Keratinocyte (primary cell): ENCODE measurements at regions not wholly inside any gene's neighbourhood (a gene's known extent, or its start where the extent isn't known, plus 50 kb on each side); places are given as distances from the start of the nearest gene placed in this dataset.

ENCODE experiments used
- DNase-seq: peaks from one replicate; pipeline ENCODE4 v3.0.0-alpha.2; 2011; ENCODE audit warnings: low read depth, missing footprints, low spot score
- FAIRE-seq: peaks from 2 replicates; lab custom pipeline; 2011; peaks lifted over from hg19 to GRCh38; lab: Jason Lieb, UNC
- H2AFZ ChIP-seq: 2 replicates; pipeline ENCODE4 v1.6.0; 2012; ENCODE audit warnings: low read length, control low read depth, inconsistent platforms; ENCODE audit not compliant: control insufficient read depth
- H3K27ac ChIP-seq: 2 replicates; pipeline ENCODE4 v1.5.1; 2011; ENCODE audit warnings: low read length; ENCODE audit not compliant: control insufficient read depth, insufficient read depth
- H3K27me3 ChIP-seq: 3 replicates; pipeline ENCODE4 v1.6.0; 2011; ENCODE audit warnings: low read length; ENCODE audit not compliant: control insufficient read depth, insufficient read depth; ENCODE audit errors: extremely low read depth
- H3K36me3 ChIP-seq, 2 experiments: 2 replicates in 1 of 2; 3 replicates in 1 of 2; pipeline ENCODE4 v1.5.1; 2011; ENCODE audit warnings: low read length in 2 of 2, mild to moderate bottlenecking in 1 of 2; ENCODE audit not compliant: control insufficient read depth in 2 of 2, insufficient read depth in 2 of 2; ENCODE audit errors: extremely low read depth in 1 of 2
- H3K4me1 ChIP-seq: 3 replicates; pipeline ENCODE4 v1.5.1; 2011; ENCODE audit warnings: low read length; ENCODE audit not compliant: control insufficient read depth, insufficient read depth; ENCODE audit errors: extremely low read depth
- H3K4me2 ChIP-seq: 3 replicates; pipeline ENCODE4 v1.6.0; 2011; ENCODE audit warnings: low read depth, low read length; ENCODE audit not compliant: control insufficient read depth, insufficient read depth; ENCODE audit errors: extremely low read depth
- H3K4me3 ChIP-seq, 3 experiments: fragments of 200-600 bp in 1 of 3; sonication (generic) in 1 of 3; 2 replicates in 2 of 3; 3 replicates in 1 of 3; pipeline ENCODE4 v1.5.1; 2011 to 2016; ENCODE audit warnings: low read length in 3 of 3, mild to moderate bottlenecking in 3 of 3, control low read depth in 2 of 3, inconsistent platforms in 1 of 3, low read depth in 1 of 3, mixed read lengths in 1 of 3, mixed run types in 1 of 3, moderate library complexity in 1 of 3; ENCODE audit not compliant: control insufficient read depth in 2 of 3, insufficient read depth in 2 of 3; ENCODE audit errors: extremely low read depth in 1 of 3
- H3K79me2 ChIP-seq: 2 replicates; pipeline ENCODE4 v1.6.0; 2012; ENCODE audit warnings: low read length; ENCODE audit not compliant: control insufficient read depth, insufficient read depth
- H3K9ac ChIP-seq: 3 replicates; pipeline ENCODE4 v1.6.0; 2011; ENCODE audit warnings: low read length; ENCODE audit not compliant: control insufficient read depth, insufficient read depth; ENCODE audit errors: extremely low read depth
- H3K9me1 ChIP-seq: 3 replicates; pipeline ENCODE4 v1.6.0; 2011; ENCODE audit warnings: low read length; ENCODE audit not compliant: control insufficient read depth, insufficient read depth; ENCODE audit errors: extremely low read depth
- H3K9me3 ChIP-seq: 2 replicates; pipeline ENCODE4 v1.5.1; 2012; ENCODE audit warnings: low read depth, low read length; ENCODE audit not compliant: control insufficient read depth
- H4K20me1 ChIP-seq: 3 replicates; pipeline ENCODE4 v1.6.0; 2011; ENCODE audit warnings: low read length; ENCODE audit not compliant: control insufficient read depth, insufficient read depth; ENCODE audit errors: extremely low read depth
- CTCF ChIP-seq, 3 experiments: IDR thresholded peaks in 1 of 3; conservative IDR thresholded peaks in 1 of 3; optimal IDR thresholded peaks in 1 of 3; 2 replicates in 2 of 3; 3 replicates in 1 of 3; pipeline versions ENCODE3 to v1.5.1; 2011; ENCODE audit warnings: low read length in 3 of 3, mild to moderate bottlenecking in 3 of 3, moderate library complexity in 2 of 3, control low read depth in 1 of 3, inconsistent platforms in 1 of 3; ENCODE audit not compliant: insufficient read depth in 2 of 3; ENCODE audit errors: extremely low read depth in 1 of 3
- EZH2 ChIP-seq: IDR thresholded peaks from one replicate; pipeline ENCODE4 v1.6.1; 2012; ENCODE audit warnings: inconsistent platforms, mild to moderate bottlenecking, low read length, moderate library complexity
- dilution Hi-C: fragments of 300-500 bp; cut with MboI; formaldehyde crosslinking; loops from one replicate; pipeline ENCODE4 v1.7.0; 2020; ENCODE audit warnings: low sequenced_read_pairs; ENCODE audit not compliant: extremely low pct_ligation_motif_present

GRCh38 chr10:24120646-24121045 is 88.3 kb upstream of the KIAA1217 start:
- no peak for TF ChIP-seq CTCF (optimal IDR thresholded peaks at IDR 0.05 in 1 of 3, IDR thresholded peaks at IDR 0.05 in 1 of 3, conservative IDR thresholded peaks at IDR 0.05 in 1 of 3; ENCODE audit: extremely low read depth in 1 of 3, insufficient read depth in 2 of 3, low read length in 3 of 3)
- no peak for TF ChIP-seq EZH2
- H3K9me3 ChIP-seq = no peaks in the 10 kb centered on the region
- H3K27me3 ChIP-seq = no peaks in the 10 kb centered on the region
- DNase-seq (no peak), FAIRE-seq (no peak)
- H4K20me1 ChIP-seq = no peaks in the 10 kb centered on the region
- H3K4me3 ChIP-seq = no peak overlapping the region
- H3K9me1 ChIP-seq = no peaks in the 10 kb centered on the region
- H3K27ac ChIP-seq = no peak overlapping the region
- H3K4me2 ChIP-seq = no peak overlapping the region
- H3K4me1 ChIP-seq = no peaks in the 10 kb centered on the region
- H2AFZ ChIP-seq = no peak overlapping the region
- dilution Hi-C loops = no loop called here
- H3K9ac ChIP-seq = no peak overlapping the region
- no peaks in the 10 kb centered on the region for H3K79me2 ChIP-seq
- no peaks in the 10 kb centered on the region for H3K36me3 ChIP-seq

GRCh38 chr10:24127516-24127915 is 81.4 kb upstream of the KIAA1217 start:
- Histone ChIP-seq H3K27ac (no peak overlapping the region), H2AFZ (no peak overlapping the region), H4K20me1 (no peaks in the 10 kb centered on the region), H3K4me2 (no peak overlapping the region), H3K79me2 (no peaks in the 10 kb centered on the region), H3K27me3 (no peaks in the 10 kb centered on the region), H3K9me1 (no peaks in the 10 kb centered on the region), H3K9ac (no peak overlapping the region), H3K9me3 (no peaks in the 10 kb centered on the region), H3K36me3 (no peaks in the 10 kb centered on the region), H3K4me3 (no peak overlapping the region), H3K4me1 (no peaks in the 10 kb centered on the region)
- TF ChIP-seq CTCF (optimal IDR thresholded peaks at IDR 0.05 in 1 of 3, IDR thresholded peaks at IDR 0.05 in 1 of 3, conservative IDR thresholded peaks at IDR 0.05 in 1 of 3; ENCODE audit: extremely low read depth in 1 of 3, insufficient read depth in 2 of 3, low read length in 3 of 3) (no peak), EZH2 (no peak)
- FAIRE-seq = no peak
- dilution Hi-C loops = no loop called here
- DNase-seq = no peak
